NB4 (cell line): ENCODE measurements at regions not wholly inside any gene's neighbourhood (a gene's known extent, or its start where the extent isn't known, plus 50 kb on each side); places are given as distances from the start of the nearest gene placed in this dataset.

Source experiments
- CTCF ChIP-seq: IDR thresholded peaks from one replicate; pipeline ENCODE4 v1.5.1; 2012; ENCODE audit warnings: low read depth, low read length
- MAX ChIP-seq: IDR thresholded peaks from 2 replicates; pipeline ENCODE4 v1.6.1; 2011; ENCODE audit warnings: low read depth, low read length

GRCh38 chr20:54291339-54292010, 83.6 kb downstream of the PFDN4 start:
- TF ChIP-seq CTCF, result no peak
- no peak for TF ChIP-seq MAX
